NCI-H1436 (cell line): ENCODE measurements at regions not wholly inside any gene's neighbourhood (a gene's known extent, or its start where the extent isn't known, plus 50 kb on each side); places are given as distances from the start of the nearest gene placed in this dataset.
"Not testable (repeated sequence)": the region's sequence is repeated elsewhere in the genome, so short reads cannot be mapped to it uniquely, and the experiment has no call there.

Experiments
- DNase-seq: peaks from one replicate; lab custom pipeline; 2025; lab: John Stamatoyannopoulos, UW

GRCh38 chr10:31124852-31125251 is 93.2 kb upstream of the ZNF438 start:
- DNase-seq = no peak

GRCh38 chr10:31125789-31126188 is 94.1 kb upstream of the ZNF438 start:
- no peak for DNase-seq

GRCh38 chr10:31126593-31126992 is 94.9 kb upstream of the ZNF438 start:
- DNase-seq = no peak

- DNase-seq = no peak
Observed at GRCh38 chr10:31128536-31128935, 96.9 kb upstream of the ZNF438 start.

GRCh38 chr10:31129271-31129670 is 97.6 kb upstream of the ZNF438 start:
- DNase-seq = no peak

- DNase-seq = no peak
Observed at GRCh38 chr10:31129880-31130405, 98.3 kb upstream of the ZNF438 start.

GRCh38 chr10:31130406-31130805 is 98.7 kb upstream of the ZNF438 start:
- no peak for DNase-seq

- DNase-seq = no peak
Observed at GRCh38 chr10:31131251-31131650, 99.6 kb upstream of the ZNF438 start.

- no peak for DNase-seq
Observed at GRCh38 chr10:31132681-31133244, 101.1 kb upstream of the ZNF438 start.

GRCh38 chr10:31133251-31133791 is 101.7 kb upstream of the ZNF438 start:
- no peak for DNase-seq

- peak; percentile 88 for DNase-seq
Observed at GRCh38 chr10:31133792-31134310, 102.2 kb upstream of the ZNF438 start.

GRCh38 chr10:31134311-31134952 is 102.8 kb upstream of the ZNF438 start:
- DNase-seq = peak; percentile 68

- DNase-seq = no peak
Observed at GRCh38 chr10:31135171-31135570, 103.5 kb upstream of the ZNF438 start.

GRCh38 chr10:31135791-31136190 is 104.1 kb upstream of the ZNF438 start:
- not testable (repeated sequence) for DNase-seq

- DNase-seq = no peak
Observed at GRCh38 chr10:31136386-31136785, 104.7 kb upstream of the ZNF438 start.

GRCh38 chr10:31136930-31137885 is 105.5 kb upstream of the ZNF438 start:
- no peak for DNase-seq

- DNase-seq = no peak
Observed at GRCh38 chr10:31138026-31138553, 106.4 kb upstream of the ZNF438 start.

- no peak for DNase-seq
Observed at GRCh38 chr10:31139497-31139896, 107.8 kb upstream of the ZNF438 start.

- DNase-seq = no peak
Observed at GRCh38 chr10:31140716-31141115, 109.1 kb upstream of the ZNF438 start.

- DNase-seq = no peak
Observed at GRCh38 chr10:31142026-31142425, 110.4 kb upstream of the ZNF438 start.

GRCh38 chr10:31143331-31143935 is 111.8 kb upstream of the ZNF438 start:
- DNase-seq = no peak
